ENCODE measurements at regions not wholly inside any gene's neighbourhood (a gene's known extent, or its start where the extent isn't known, plus 50 kb on each side); places are given as distances from the start of the nearest gene placed in this dataset.

GRCh38 chr5:135203019-135203418, 169.0 kb upstream of the PITX1 start:
- no peak for DNase-seq

- DNase-seq = no peak
Observed at GRCh38 chr5:135199919-135200318, 165.9 kb upstream of the PITX1 start.

- no peak for DNase-seq
Observed at GRCh38 chr5:135196483-135196882, 162.5 kb upstream of the PITX1 start.

- DNase-seq = no peak
Observed at GRCh38 chr5:135195270-135195608, 161.2 kb upstream of the PITX1 start.

- DNase-seq = no peak
Observed at GRCh38 chr5:135194573-135195269, 160.7 kb upstream of the PITX1 start.

GRCh38 chr5:135194126-135194488, 160.1 kb upstream of the PITX1 start:
- DNase-seq = no peak

- DNase-seq = no peak
Observed at GRCh38 chr5:135193213-135194125, 159.4 kb upstream of the PITX1 start.

- DNase-seq = no peak
Observed at GRCh38 chr5:135192351-135192750, 158.3 kb upstream of the PITX1 start.

- DNase-seq = peak; percentile 61
Observed at GRCh38 chr5:135191084-135191826, 157.2 kb upstream of the PITX1 start.

GRCh38 chr5:135190416-135191083, 156.5 kb upstream of the PITX1 start:
- no peak for DNase-seq

GRCh38 chr5:135189024-135189423, 155.0 kb upstream of the PITX1 start:
- no peak for DNase-seq

GRCh38 chr5:135188233-135188914, 154.3 kb upstream of the PITX1 start:
- no peak for DNase-seq

GRCh38 chr5:135186662-135187522, 152.9 kb upstream of the PITX1 start:
- DNase-seq = no peak

- no peak for DNase-seq
Observed at GRCh38 chr5:135185481-135186065, 151.5 kb upstream of the PITX1 start.

GRCh38 chr5:135184646-135185045, 150.6 kb upstream of the PITX1 start:
- no peak for DNase-seq

- DNase-seq = no peak
Observed at GRCh38 chr5:135183464-135183863, 149.4 kb upstream of the PITX1 start.

GRCh38 chr5:135182675-135183074, 148.6 kb upstream of the PITX1 start:
- no peak for DNase-seq

GRCh38 chr5:135181653-135182052, 147.6 kb upstream of the PITX1 start:
- DNase-seq = no peak

- DNase-seq = no peak
Observed at GRCh38 chr5:135179308-135179980, 145.4 kb upstream of the PITX1 start.

- no peak for DNase-seq
Observed at GRCh38 chr5:135178476-135179155, 144.6 kb upstream of the PITX1 start.

Data from activated T-cell treated with anti-CD3 and anti-CD28 coated beads for 4 hours (primary cell).